GM23338 (cell line): ENCODE measurements at regions not wholly inside any gene's neighbourhood (a gene's known extent, or its start where the extent isn't known, plus 50 kb on each side); places are given as distances from the start of the nearest gene placed in this dataset.
"Not testable (repeated sequence)": the region's sequence is repeated elsewhere in the genome, so short reads cannot be mapped to it uniquely, and the experiment has no call there.

Experiments used
- ATAC-seq: fragments of 200-7000 bp; cut with Tn5 transposase; 3 replicates; pipeline ENCODE4 v1.9.1; 2020
- DNase-seq: peaks from one replicate; pipeline ENCODE4 v3.0.0-alpha.2; 2015; ENCODE audit warnings: low spot score
- H2AFZ ChIP-seq: fragments of 200-600 bp; sonication (generic); 2 replicates; pipeline ENCODE4 v1.8.0; 2016; ENCODE audit warnings: antibody characterized with exemption, mild to moderate bottlenecking, moderate library complexity
- H3F3A ChIP-seq: fragments of 200-600 bp; sonication (generic); replicated peaks from 2 replicates; pipeline ENCODE4 v1.8.0; 2017; ENCODE audit warnings: antibody characterized with exemption, mixed run types, low read depth
- H3K27ac ChIP-seq: fragments of 200-600 bp; sonication (generic); 2 replicates; pipeline ENCODE4 v1.6.1; 2016; ENCODE audit warnings: low read depth
- H3K27me3 ChIP-seq: fragments of 200-600 bp; sonication (generic); 2 replicates; pipeline ENCODE4 v1.8.0; 2016; ENCODE audit warnings: mild to moderate bottlenecking, mixed run types, moderate library complexity; ENCODE audit not compliant: insufficient read depth
- H3K36me3 ChIP-seq: fragments of 200-600 bp; sonication (generic); 2 replicates; pipeline ENCODE4 v1.8.0; 2016; ENCODE audit warnings: mild to moderate bottlenecking; ENCODE audit not compliant: insufficient read depth
- H3K4me1 ChIP-seq: fragments of 200-600 bp; sonication (generic); 2 replicates; pipeline ENCODE4 v1.8.0; 2016; ENCODE audit warnings: mild to moderate bottlenecking, moderate library complexity; ENCODE audit not compliant: insufficient read depth
- H3K4me2 ChIP-seq: fragments of 200-600 bp; sonication (generic); 2 replicates; pipeline ENCODE4 v1.7.1; 2017; ENCODE audit warnings: mixed run types
- H3K4me3 ChIP-seq: fragments of 200-600 bp; sonication (generic); 2 replicates; pipeline ENCODE4 v1.6.1; 2016; ENCODE audit warnings: mixed run types
- H3K79me2 ChIP-seq: fragments of 200-600 bp; sonication (generic); replicated peaks from 2 replicates; pipeline ENCODE4 v1.8.0; 2017; ENCODE audit warnings: mild to moderate bottlenecking; ENCODE audit not compliant: insufficient read depth
- H3K9me2 ChIP-seq: fragments of 200-600 bp; sonication (generic); 2 replicates; pipeline ENCODE4 v1.8.0; 2017; ENCODE audit not compliant: insufficient read depth
- H4K20me1 ChIP-seq: fragments of 200-600 bp; sonication (generic); replicated peaks from 2 replicates; pipeline ENCODE4 v1.8.0; 2017; ENCODE audit warnings: mild to moderate bottlenecking; ENCODE audit not compliant: insufficient read depth
- H3K27ac Mint-ChIP-seq: 2 replicates; pipeline ENCODE4 v1.8.0; 2020; ENCODE audit warnings: inconsistent platforms, mild to moderate bottlenecking, moderate library complexity, mixed read lengths
- H3K27me3 Mint-ChIP-seq: 3 replicates; pipeline ENCODE4 v1.8.0; 2022; ENCODE audit warnings: low read depth, mild to moderate bottlenecking, moderate library complexity, mixed read lengths, inconsistent platforms; ENCODE audit not compliant: insufficient read depth, poor library complexity
- H3K36me3 Mint-ChIP-seq: 3 replicates; pipeline ENCODE4 v1.8.0; 2021; ENCODE audit warnings: low read depth, mild to moderate bottlenecking, inconsistent platforms, moderate library complexity, mixed read lengths
- H3K4me1 Mint-ChIP-seq: 3 replicates; pipeline ENCODE4 v1.8.0; 2020; ENCODE audit warnings: mild to moderate bottlenecking, inconsistent platforms, mixed read lengths
- H3K4me3 Mint-ChIP-seq: 3 replicates; pipeline ENCODE4 v1.8.0; 2021; ENCODE audit warnings: moderate library complexity, mild to moderate bottlenecking, inconsistent platforms, mixed read lengths
- H3K9me3 Mint-ChIP-seq: 3 replicates; pipeline ENCODE4 v1.8.0; 2020; ENCODE audit warnings: moderate library complexity, mild to moderate bottlenecking, inconsistent platforms, mixed read lengths
- CTCF ChIP-seq, 2 experiments: fragments of 200-600 bp in 1 of 2; sonication (generic) in 1 of 2; conservative IDR thresholded peaks; 2 replicates each; pipeline versions ENCODE4 v1.5.1 to v1.6.1; 2016 to 2017; ENCODE audit warnings: antibody characterized with exemption in 2 of 2, low read depth in 2 of 2, mild to moderate bottlenecking in 2 of 2, moderate library complexity in 1 of 2
- EZH2 ChIP-seq: fragments of 200-600 bp; sonication (generic); IDR thresholded peaks from one replicate; pipeline ENCODE4 v1.8.0; 2017; ENCODE audit warnings: antibody characterized with exemption, mild to moderate bottlenecking, low read depth; ENCODE audit not compliant: unreplicated experiment
- EZH2phosphoT487 ChIP-seq: fragments of 200-600 bp; sonication (generic); IDR thresholded peaks from one replicate; pipeline ENCODE4 v1.8.1; 2018; ENCODE audit warnings: antibody characterized with exemption; ENCODE audit not compliant: unreplicated experiment
- JUNB ChIP-seq: IDR thresholded peaks from one replicate; pipeline ENCODE4 v1.6.1; 2016; ENCODE audit warnings: antibody characterized with exemption; ENCODE audit not compliant: unreplicated experiment
- NANOG ChIP-seq: IDR thresholded peaks from 2 replicates; pipeline ENCODE4 v1.6.1; 2016; ENCODE audit warnings: antibody characterized with exemption, borderline replicate concordance
- POLR2AphosphoS5 ChIP-seq: IDR thresholded peaks from 2 replicates; pipeline ENCODE4 v1.6.1; 2016; ENCODE audit warnings: antibody characterized with exemption, low read depth
- REST ChIP-seq: IDR thresholded peaks from one replicate; pipeline ENCODE4 v1.6.1; 2018; ENCODE audit warnings: antibody characterized with exemption; ENCODE audit not compliant: unreplicated experiment
- STAT1 ChIP-seq: IDR thresholded peaks from one replicate; pipeline ENCODE4 v1.6.1; 2016; ENCODE audit warnings: antibody characterized with exemption; ENCODE audit not compliant: unreplicated experiment
- ZNF114 ChIP-seq: fragments of 250-450 bp; sonication (Bioruptor Pico); IDR thresholded peaks from 2 replicates; pipeline ENCODE4 v1.5.0; 2020; ENCODE audit warnings: mild to moderate bottlenecking, moderate library complexity
- ZNF331 ChIP-seq: fragments of 250-450 bp; sonication (Bioruptor Pico); IDR thresholded peaks from 2 replicates; pipeline ENCODE4 v1.5.0; 2020; ENCODE audit warnings: low read depth, mild to moderate bottlenecking, moderate library complexity
- ZNF462 ChIP-seq: fragments of 250-450 bp; sonication (Bioruptor Pico); IDR thresholded peaks from 2 replicates; pipeline ENCODE4 v1.5.0; 2020; ENCODE audit warnings: mild to moderate bottlenecking, moderate library complexity

- Mint-ChIP-seq H3K36me3 (peaks cover 30% of the 10 kb centered on the region), H3K4me1 (peaks cover 29% of the 10 kb centered on the region)
- H3K4me3 ChIP-seq, H3K27me3 ChIP-seq, H3K27ac Mint-ChIP-seq, H3K4me3 Mint-ChIP-seq, H4K20me1 ChIP-seq, H3K27me3 Mint-ChIP-seq, H2AFZ ChIP-seq, H3K4me1 ChIP-seq, H3K27ac ChIP-seq, H3K4me2 ChIP-seq, H3K79me2 ChIP-seq, H3F3A ChIP-seq, H3K9me3 Mint-ChIP-seq, H3K9me2 ChIP-seq, ATAC-seq, DNase-seq, H3K36me3 ChIP-seq: not testable (repeated sequence)
These were observed 223.9 kb upstream of the KLF14 start for GRCh38 chr7:130957722-130958435.

- H3K4me2 ChIP-seq: no peak overlapping the region
- Mint-ChIP-seq H3K27ac (no peak overlapping the region), H3K4me3 (no peak overlapping the region), H3K4me1 (peaks cover 28% of the 10 kb centered on the region), H3K9me3 (peaks cover 9% of the 10 kb centered on the region; the same call in 2 of the 3 replicates), H3K36me3 (peaks cover 30% of the 10 kb centered on the region), H3K27me3 (peaks cover 10% of the 10 kb centered on the region)
- H4K20me1 ChIP-seq: no peaks in the 10 kb centered on the region
- H3K9me2 ChIP-seq: no peaks in the 10 kb centered on the region
- no peaks in the 10 kb centered on the region for H3K27me3 ChIP-seq
- H3K79me2 ChIP-seq: peaks cover 5% of the 10 kb centered on the region; the same call in 1 of the 2 replicates
- DNase-seq (no peak), ATAC-seq (no peak)
- no peak overlapping the region for H3K27ac ChIP-seq
- H2AFZ ChIP-seq: no peak overlapping the region
- no peak overlapping the region for H3K4me3 ChIP-seq
- peaks cover 4% of the 10 kb centered on the region; the same call in 1 of the 2 replicates for H3K4me1 ChIP-seq
- H3F3A ChIP-seq: no peaks in the 10 kb centered on the region
- H3K36me3 ChIP-seq: no peaks in the 10 kb centered on the region; the same call in 1 of the 2 replicates
- no peak for TF ChIP-seq ZNF462 (CRISPR knock-in tag)
- no peak for TF ChIP-seq STAT1
- TF ChIP-seq POLR2AphosphoS5: no peak
- TF ChIP-seq REST: no peak
- TF ChIP-seq ZNF114: no peak
- no peak for TF ChIP-seq EZH2
- TF ChIP-seq ZNF331 (CRISPR knock-in tag): no peak
- TF ChIP-seq CTCF (conservative IDR thresholded peaks at IDR 0.05; ENCODE audit: low read depth in 2 of 2): no peak
- TF ChIP-seq JUNB: no peak
- no peak for TF ChIP-seq NANOG
- TF ChIP-seq EZH2phosphoT487: no peak
These were observed 224.8 kb upstream of the KLF14 start for GRCh38 chr7:130958846-130959245.
